ENCODE measurements at regions not wholly inside any gene's neighbourhood (a gene's known extent, or its start where the extent isn't known, plus 50 kb on each side); places are given as distances from the start of the nearest gene placed in this dataset.

DNA sequence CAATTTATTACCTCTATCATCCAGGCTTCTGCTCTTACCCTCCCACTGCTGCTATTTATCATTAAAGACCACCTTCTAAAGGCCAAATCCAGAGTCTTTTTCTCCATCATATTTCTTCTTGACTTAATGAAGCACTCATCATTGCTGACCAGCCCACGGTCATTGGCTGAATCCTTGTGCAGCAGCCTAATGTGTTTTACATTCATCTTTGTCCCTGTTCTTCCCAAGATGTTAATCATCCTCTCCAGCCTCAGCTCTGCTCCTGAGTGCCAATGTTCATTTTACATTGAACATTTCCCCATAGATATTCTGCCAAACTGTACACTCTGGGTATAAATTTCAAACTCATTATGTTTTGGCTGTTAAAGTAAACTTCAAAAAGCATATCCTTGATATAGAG, 373.6 kb downstream of the NUP35 start:
- Histone ChIP-seq H3K36me3 (ENCODE audit: insufficient read depth, low read length) (no peaks in the 10 kb centered on the region), H3K27ac (ENCODE audit: low read depth in 1 of 2, low read length in 2 of 2) (no peak overlapping the region), H3K9me3 (ENCODE audit: control insufficient read depth in 1 of 2, insufficient read depth in 1 of 2, low read length in 2 of 2) (peaks cover 0 to 4% of the 10 kb centered on the region in 2 experiments), H3K4me1 (ENCODE audit: insufficient read depth, low read length) (no peaks in the 10 kb centered on the region), H3K27me3 (ENCODE audit: control insufficient read depth in 1 of 2, insufficient read depth in 2 of 2, low read length in 2 of 2) (no peaks in the 10 kb centered on the region), H3K4me3 (ENCODE audit: low read length) (no peak overlapping the region)
- Mint-ChIP-seq H3K9me3 (peaks cover 10% of the 10 kb centered on the region), H3K4me1 (ENCODE audit: low read depth) (no peaks in the 10 kb centered on the region), H3K27me3 (no peaks in the 10 kb centered on the region), H3K27ac (no peak overlapping the region), H3K4me3 (no peak overlapping the region), H3K36me3 (ENCODE audit: low read depth) (no peaks in the 10 kb centered on the region)
- intact Hi-C loops (cut with DNase I, micrococcal nuclease), result no loop called here
- ChIA-PET POLR2A (no interaction called here), CTCF (no interaction called here)
- ATAC-seq (ENCODE audit: poor library complexity) (no peak), DNase-seq (no peak)
- TF ChIP-seq, protein P1, sequence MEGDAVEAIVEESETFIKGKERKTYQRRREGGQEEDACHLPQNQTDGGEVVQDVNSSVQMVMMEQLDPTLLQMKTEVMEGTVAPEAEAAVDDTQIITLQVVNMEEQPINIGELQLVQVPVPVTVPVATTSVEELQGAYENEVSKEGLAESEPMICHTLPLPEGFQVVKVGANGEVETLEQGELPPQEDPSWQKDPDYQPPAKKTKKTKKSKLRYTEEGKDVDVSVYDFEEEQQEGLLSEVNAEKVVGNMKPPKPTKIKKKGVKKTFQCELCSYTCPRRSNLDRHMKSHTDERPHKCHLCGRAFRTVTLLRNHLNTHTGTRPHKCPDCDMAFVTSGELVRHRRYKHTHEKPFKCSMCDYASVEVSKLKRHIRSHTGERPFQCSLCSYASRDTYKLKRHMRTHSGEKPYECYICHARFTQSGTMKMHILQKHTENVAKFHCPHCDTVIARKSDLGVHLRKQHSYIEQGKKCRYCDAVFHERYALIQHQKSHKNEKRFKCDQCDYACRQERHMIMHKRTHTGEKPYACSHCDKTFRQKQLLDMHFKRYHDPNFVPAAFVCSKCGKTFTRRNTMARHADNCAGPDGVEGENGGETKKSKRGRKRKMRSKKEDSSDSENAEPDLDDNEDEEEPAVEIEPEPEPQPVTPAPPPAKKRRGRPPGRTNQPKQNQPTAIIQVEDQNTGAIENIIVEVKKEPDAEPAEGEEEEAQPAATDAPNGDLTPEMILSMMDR (IDR thresholded peaks at IDR 0.05), result no peak

DNA sequence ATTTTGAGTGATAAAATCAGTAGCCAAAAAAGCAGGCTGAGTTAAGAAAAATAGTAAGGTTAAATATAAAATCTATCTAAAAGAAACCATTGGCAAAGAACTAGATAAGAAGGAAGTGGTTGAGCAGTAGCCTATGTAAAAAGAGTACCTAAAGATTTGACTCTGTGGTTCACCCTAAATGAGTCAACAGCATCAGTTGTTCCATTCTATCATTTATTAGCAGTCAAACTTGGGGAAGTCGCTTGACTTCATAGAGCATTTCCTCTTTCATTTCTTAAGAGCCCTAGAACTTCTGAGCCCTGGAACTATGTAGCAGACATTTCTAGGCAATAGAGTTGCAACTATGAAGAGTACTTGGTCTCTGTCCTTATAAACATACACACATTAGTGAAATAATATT, 381.7 kb downstream of the NUP35 start:
- Mint-ChIP-seq H3K36me3 (ENCODE audit: low read depth) (peaks cover 6% of the 10 kb centered on the region), H3K4me3 (no peak overlapping the region), H3K27ac (no peak overlapping the region), H3K4me1 (ENCODE audit: low read depth) (no peaks in the 10 kb centered on the region), H3K9me3 (peaks cover 32% of the 10 kb centered on the region), H3K27me3 (no peaks in the 10 kb centered on the region)
- DNase-seq, result no peak
- H3K27me3 ChIP-seq (ENCODE audit: control insufficient read depth in 1 of 2, insufficient read depth in 2 of 2, low read length in 2 of 2), result no peaks in the 10 kb centered on the region
- H3K4me3 ChIP-seq (ENCODE audit: low read length), result no peak overlapping the region
- ATAC-seq (ENCODE audit: poor library complexity), result no peak
- H3K36me3 ChIP-seq (ENCODE audit: insufficient read depth, low read length), result no peaks in the 10 kb centered on the region
- H3K9me3 ChIP-seq (ENCODE audit: control insufficient read depth in 1 of 2, insufficient read depth in 1 of 2, low read length in 2 of 2), result peaks cover 0 to 9% of the 10 kb centered on the region in 2 experiments
- TF ChIP-seq, protein P1 (IDR thresholded peaks at IDR 0.05), result no peak
- no peaks in the 10 kb centered on the region for H3K4me1 ChIP-seq (ENCODE audit: insufficient read depth, low read length)
- H3K27ac ChIP-seq (ENCODE audit: low read depth in 1 of 2, low read length in 2 of 2), result no peak overlapping the region
- intact Hi-C loops (cut with DNase I, micrococcal nuclease), result no loop called here
- ChIA-PET POLR2A (no interaction called here), CTCF (no interaction called here)

- TF ChIP-seq, protein P1 (IDR thresholded peaks at IDR 0.05), result no peak
- no peaks in the 10 kb centered on the region for H3K4me1 ChIP-seq (ENCODE audit: insufficient read depth, low read length)
- no peaks in the 10 kb centered on the region for H3K27me3 ChIP-seq (ENCODE audit: control insufficient read depth in 1 of 2, insufficient read depth in 2 of 2, low read length in 2 of 2)
- POLR2A ChIA-PET, result no interaction called here
- ATAC-seq (ENCODE audit: poor library complexity) (no peak), DNase-seq (no peak)
- H3K9me3 ChIP-seq (ENCODE audit: control insufficient read depth in 1 of 2, insufficient read depth in 1 of 2, low read length in 2 of 2), result peaks cover 0 to 9% of the 10 kb centered on the region in 2 experiments
- intact Hi-C loops (cut with DNase I, micrococcal nuclease), result no loop called here
- no peaks in the 10 kb centered on the region for H3K36me3 Mint-ChIP-seq (ENCODE audit: low read depth)
- peaks cover 34% of the 10 kb centered on the region for H3K9me3 Mint-ChIP-seq
- CTCF ChIA-PET, result no interaction called here
- no peaks in the 10 kb centered on the region for H3K4me1 Mint-ChIP-seq (ENCODE audit: low read depth)
- no peaks in the 10 kb centered on the region for H3K27me3 Mint-ChIP-seq
- H3K4me3 ChIP-seq (ENCODE audit: low read length), result no peak overlapping the region
- H3K4me3 Mint-ChIP-seq, result no peak overlapping the region
- no peak overlapping the region for H3K27ac ChIP-seq (ENCODE audit: low read depth in 1 of 2, low read length in 2 of 2)
- no peaks in the 10 kb centered on the region for H3K36me3 ChIP-seq (ENCODE audit: insufficient read depth, low read length)
- no peak overlapping the region for H3K27ac Mint-ChIP-seq
Measured at GRCh38 chr2:183511154-183511553, 386.9 kb downstream of the NUP35 start.
